Gastroesophageal sphincter (tissue), 2 donors: ENCODE measurements at regions not wholly inside any gene's neighbourhood (a gene's known extent, or its start where the extent isn't known, plus 50 kb on each side); places are given as distances from the start of the nearest gene placed in this dataset.

Source experiments
- EP300 ChIP-seq: sonication (generic); formaldehyde crosslinking; IDR thresholded peaks from one replicate; pipeline ENCODE4 v1.6.1; 2017; ENCODE audit warnings: antibody characterized with exemption, mild to moderate bottlenecking
- POLR2AphosphoS5 ChIP-seq: sonication (generic); formaldehyde crosslinking; IDR thresholded peaks from one replicate; pipeline ENCODE4 v1.6.1; 2017; ENCODE audit warnings: antibody characterized with exemption

GRCh38 chr12:70185301-70185700 lies 57.9 kb upstream of the CNOT2 start:
- TF ChIP-seq EP300 (no peak), POLR2AphosphoS5 (no peak)
